ENCODE measurements at regions not wholly inside any gene's neighbourhood (a gene's known extent, or its start where the extent isn't known, plus 50 kb on each side); places are given as distances from the start of the nearest gene placed in this dataset.

DNA sequence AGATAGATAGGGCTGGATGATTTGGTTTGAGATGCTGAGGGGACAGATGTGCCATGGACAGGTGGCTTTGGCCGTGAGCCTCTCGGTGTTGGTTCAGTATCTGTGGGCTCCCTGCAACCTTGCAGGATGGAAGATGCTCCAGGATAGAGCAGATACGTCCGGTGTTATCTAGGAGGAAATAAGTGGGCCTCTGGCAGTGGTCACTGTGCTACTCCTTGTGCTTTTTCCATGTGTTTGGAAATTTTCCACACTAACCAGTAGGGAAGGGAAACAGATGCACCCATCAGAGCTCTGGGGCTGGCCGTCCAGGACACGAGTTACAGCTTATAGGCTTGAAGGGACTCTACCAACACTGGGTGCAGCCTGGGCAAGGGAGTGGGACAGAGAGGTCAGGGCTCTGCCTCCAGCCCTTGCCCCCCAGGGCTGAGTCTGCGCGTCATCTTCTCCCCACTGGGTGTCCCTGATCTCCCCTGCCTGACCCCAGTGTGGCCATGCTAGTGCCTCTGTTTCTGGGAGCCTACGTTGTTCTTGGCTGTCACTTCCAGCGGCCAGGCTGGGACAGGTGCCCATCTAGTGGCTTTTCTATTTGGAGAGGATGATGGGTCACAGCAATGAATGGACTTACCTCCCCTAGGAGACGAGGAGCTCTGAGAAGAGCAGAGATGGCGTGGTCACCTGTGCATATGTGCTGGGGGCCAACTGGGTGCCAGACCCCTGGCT, 166.9 kb downstream of the SEC14L1 start:
- H3K27ac ChIP-seq (ENCODE audit: low read depth, low read length): no peak overlapping the region
- peaks cover 0 to 17% (median 14%) of the 10 kb centered on the region in 5 donors for H3K4me1 ChIP-seq (ENCODE audit: control insufficient read depth in 5 of 5, insufficient read depth in 5 of 5, low read length in 5 of 5)
- peaks cover 0 to 4% (median 3%) of the 10 kb centered on the region in 5 donors for H3K27me3 ChIP-seq (ENCODE audit: control insufficient read depth in 5 of 5, insufficient read depth in 4 of 5, low read length in 5 of 5)
- no peaks in the 10 kb centered on the region for H3K9me3 ChIP-seq (ENCODE audit: control insufficient read depth in 5 of 5, low read length in 5 of 5)
- H3K4me3 ChIP-seq (ENCODE audit: low read depth in 1 of 5, low read length in 5 of 5): no peak overlapping the region
- no peak overlapping the region for H3K9ac ChIP-seq (ENCODE audit: low read length in 5 of 5)
- H3K36me3 ChIP-seq (ENCODE audit: control insufficient read depth in 5 of 5, insufficient read depth in 5 of 5, low read length in 5 of 5): no peaks in the 10 kb centered on the region

DNA sequence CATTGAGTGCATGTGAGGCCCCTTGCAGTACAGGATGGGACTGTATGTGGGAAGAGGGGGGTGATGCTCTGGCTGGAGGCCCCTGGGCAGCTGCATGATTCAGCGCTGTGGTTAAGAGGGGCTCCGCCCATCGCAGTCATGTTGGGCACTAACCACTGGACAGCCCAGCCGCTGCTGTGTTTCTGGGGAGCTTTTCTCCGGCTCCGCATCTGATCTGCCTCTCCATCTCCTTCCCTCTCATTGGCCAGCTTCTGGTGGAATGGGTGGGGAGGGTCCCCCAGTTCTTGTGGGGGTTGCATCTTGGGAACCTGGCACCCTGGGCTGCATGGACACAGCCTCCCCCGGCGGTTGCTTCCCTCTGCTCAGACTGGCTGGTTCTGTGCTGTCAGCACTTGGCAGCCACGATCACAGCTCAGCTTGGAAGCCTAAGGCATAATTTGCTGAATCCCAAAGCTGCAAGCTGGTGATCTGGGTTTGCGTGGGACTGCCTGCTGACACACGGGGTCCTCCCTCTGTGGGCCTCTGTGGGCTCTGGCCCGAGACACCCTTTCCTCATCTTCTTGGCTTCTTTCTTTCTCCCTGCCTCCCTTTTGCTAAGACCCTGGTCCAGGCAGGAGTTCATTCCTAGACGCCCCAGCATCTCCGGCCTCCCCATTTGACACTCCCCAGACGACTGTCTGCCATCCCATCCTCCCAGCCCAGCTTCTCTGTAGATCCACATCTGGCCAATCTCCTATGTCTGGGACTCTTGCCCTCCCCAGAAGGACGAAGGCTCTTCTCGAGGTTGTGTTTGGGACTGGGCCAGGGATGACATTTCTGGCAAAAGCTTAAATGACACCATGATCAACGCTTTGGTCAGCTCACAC, 168.3 kb downstream of the SEC14L1 start:
- H3K36me3 ChIP-seq (ENCODE audit: control insufficient read depth in 5 of 5, insufficient read depth in 5 of 5, low read length in 5 of 5): no peaks in the 10 kb centered on the region
- H3K9ac ChIP-seq (ENCODE audit: low read length in 5 of 5): no peak overlapping the region
- H3K27me3 ChIP-seq (ENCODE audit: control insufficient read depth in 5 of 5, insufficient read depth in 4 of 5, low read length in 5 of 5): peaks cover 0 to 4% (median 3%) of the 10 kb centered on the region in 5 donors
- peaks cover 0 to 29% (median 25%) of the 10 kb centered on the region in 5 donors for H3K4me1 ChIP-seq (ENCODE audit: control insufficient read depth in 5 of 5, insufficient read depth in 5 of 5, low read length in 5 of 5)
- H3K9me3 ChIP-seq (ENCODE audit: control insufficient read depth in 5 of 5, low read length in 5 of 5): no peaks in the 10 kb centered on the region
- H3K27ac ChIP-seq (ENCODE audit: low read depth, low read length): no peak overlapping the region
- no peak overlapping the region for H3K4me3 ChIP-seq (ENCODE audit: low read depth in 1 of 5, low read length in 5 of 5)

DNA sequence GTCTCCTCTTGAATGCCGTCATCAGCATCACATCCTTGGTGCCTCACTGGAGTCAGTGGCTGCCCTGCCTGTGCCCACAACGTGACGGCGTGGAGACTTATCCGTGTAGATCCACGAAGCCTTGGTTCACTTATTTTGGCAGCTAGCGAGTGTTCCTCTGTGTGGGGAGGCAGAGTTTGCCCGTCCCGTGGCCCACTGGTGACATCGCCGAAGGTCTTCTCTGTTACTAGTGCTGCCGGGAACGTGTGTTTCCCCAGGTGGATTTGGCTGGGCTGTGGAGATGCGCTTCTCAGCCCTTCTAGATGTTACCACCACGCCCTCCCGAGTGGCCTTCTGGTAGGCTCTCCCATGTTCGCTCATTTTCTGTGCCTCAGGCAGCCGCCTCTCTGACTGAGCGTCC, 169.6 kb downstream of the SEC14L1 start:
- no peak overlapping the region for H3K27ac ChIP-seq (ENCODE audit: low read depth, low read length)
- peaks cover 0 to 28% (median 24%) of the 10 kb centered on the region in 5 donors for H3K4me1 ChIP-seq (ENCODE audit: control insufficient read depth in 5 of 5, insufficient read depth in 5 of 5, low read length in 5 of 5)

DNA sequence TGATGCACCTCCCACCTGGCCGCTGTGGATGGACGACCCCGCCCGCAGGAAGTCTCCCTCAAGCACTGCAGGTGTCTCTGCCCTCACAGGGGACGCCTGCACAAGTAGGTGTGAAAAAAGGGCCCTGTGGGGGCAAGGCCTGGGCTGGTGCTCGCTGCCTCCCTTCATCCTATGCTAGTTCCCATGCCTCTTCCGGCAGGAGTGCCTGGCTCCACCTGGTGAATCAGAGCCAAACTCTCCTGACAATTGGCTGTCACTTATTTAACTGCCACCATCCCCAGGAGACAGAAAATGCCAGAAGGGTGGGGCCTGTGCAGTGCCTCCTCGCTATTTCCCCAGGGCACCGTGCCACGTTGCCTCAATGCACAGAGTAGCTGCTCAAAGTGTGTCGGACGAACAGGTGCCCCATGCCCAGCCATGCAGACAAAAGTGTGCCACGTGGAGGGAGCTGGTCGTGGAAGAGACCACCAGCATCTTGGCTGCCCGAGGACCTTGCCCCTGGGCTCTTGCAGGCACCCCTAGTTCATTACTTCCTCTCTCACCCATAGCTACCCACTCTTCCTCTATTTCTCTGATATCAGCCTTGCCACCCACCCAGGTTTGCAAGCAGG, 170.7 kb downstream of the SEC14L1 start:
- no peaks in the 10 kb centered on the region for H3K9me3 ChIP-seq (ENCODE audit: control insufficient read depth in 5 of 5, low read length in 5 of 5)
- peaks cover 0 to 4% (median 0%) of the 10 kb centered on the region in 5 donors for H3K27me3 ChIP-seq (ENCODE audit: control insufficient read depth in 5 of 5, insufficient read depth in 4 of 5, low read length in 5 of 5)
- H3K36me3 ChIP-seq (ENCODE audit: control insufficient read depth in 5 of 5, insufficient read depth in 5 of 5, low read length in 5 of 5): no peaks in the 10 kb centered on the region
- peaks cover 0 to 39% (median 33%) of the 10 kb centered on the region in 5 donors for H3K4me1 ChIP-seq (ENCODE audit: control insufficient read depth in 5 of 5, insufficient read depth in 5 of 5, low read length in 5 of 5)
- H3K9ac ChIP-seq (ENCODE audit: low read length in 5 of 5): no peak overlapping the region
- H3K4me3 ChIP-seq (ENCODE audit: low read depth in 1 of 5, low read length in 5 of 5): no peak overlapping the region
- no peak overlapping the region for H3K27ac ChIP-seq (ENCODE audit: low read depth, low read length)

More for the DNA sequence above, 169.6 kb downstream of the SEC14L1 start:
- no peak overlapping the region for H3K4me3 ChIP-seq (ENCODE audit: low read depth in 1 of 5, low read length in 5 of 5)
- peaks cover 0 to 4% (median 3%) of the 10 kb centered on the region in 5 donors for H3K27me3 ChIP-seq (ENCODE audit: control insufficient read depth in 5 of 5, insufficient read depth in 4 of 5, low read length in 5 of 5)
- no peaks in the 10 kb centered on the region for H3K36me3 ChIP-seq (ENCODE audit: control insufficient read depth in 5 of 5, insufficient read depth in 5 of 5, low read length in 5 of 5)
- H3K9ac ChIP-seq (ENCODE audit: low read length in 5 of 5): no peak overlapping the region
- H3K9me3 ChIP-seq (ENCODE audit: control insufficient read depth in 5 of 5, low read length in 5 of 5): no peaks in the 10 kb centered on the region

DNA sequence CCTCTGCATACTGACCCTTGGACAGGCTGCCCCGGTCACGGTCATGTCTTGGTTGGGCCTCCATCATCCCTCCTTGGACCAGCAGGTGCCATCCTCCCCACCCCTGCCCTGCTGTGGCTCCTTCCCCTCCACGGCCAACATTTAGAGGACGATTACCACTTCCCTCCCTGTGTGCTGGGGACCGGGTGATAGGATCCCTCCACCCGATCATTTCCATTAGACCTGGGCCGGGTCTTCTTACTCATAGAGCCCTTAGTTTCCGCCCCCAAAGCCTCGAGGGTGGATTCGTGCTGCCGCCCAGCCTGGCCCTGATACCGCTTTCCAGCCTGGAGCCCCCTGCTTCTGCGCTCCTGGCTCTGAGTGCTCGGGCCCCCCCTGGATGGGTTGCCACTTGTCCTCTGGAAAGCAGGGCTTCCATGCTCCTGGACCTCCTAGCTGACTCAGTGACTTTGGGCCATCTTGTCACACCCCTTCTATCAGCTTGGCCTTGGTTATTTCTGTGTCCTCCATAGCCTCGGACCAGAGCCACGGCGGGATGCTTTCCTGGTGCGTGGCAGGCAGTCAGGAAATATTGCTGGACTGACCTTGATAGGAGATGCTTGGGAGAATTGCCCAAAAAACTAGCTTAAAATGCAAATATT, 171.4 kb downstream of the SEC14L1 start:
- Histone ChIP-seq H3K9ac (ENCODE audit: low read length in 5 of 5) (no peak overlapping the region), H3K27ac (ENCODE audit: low read depth, low read length) (no peak overlapping the region), H3K9me3 (ENCODE audit: control insufficient read depth in 5 of 5, low read length in 5 of 5) (no peaks in the 10 kb centered on the region), H3K27me3 (ENCODE audit: control insufficient read depth in 5 of 5, insufficient read depth in 4 of 5, low read length in 5 of 5) (peaks cover 0 to 3% (median 0%) of the 10 kb centered on the region in 5 donors), H3K4me1 (ENCODE audit: control insufficient read depth in 5 of 5, insufficient read depth in 5 of 5, low read length in 5 of 5) (peaks cover 0 to 40% (median 34%) of the 10 kb centered on the region in 5 donors), H3K4me3 (ENCODE audit: low read depth in 1 of 5, low read length in 5 of 5) (no peak overlapping the region), H3K36me3 (ENCODE audit: control insufficient read depth in 5 of 5, insufficient read depth in 5 of 5, low read length in 5 of 5) (no peaks in the 10 kb centered on the region)

- Histone ChIP-seq H3K27me3 (ENCODE audit: control insufficient read depth in 5 of 5, insufficient read depth in 4 of 5, low read length in 5 of 5) (peaks cover 0 to 3% (median 0%) of the 10 kb centered on the region in 5 donors), H3K9ac (ENCODE audit: low read length in 5 of 5) (peak overlapping the region in 1 of 5 donors; percentile 17), H3K36me3 (ENCODE audit: control insufficient read depth in 5 of 5, insufficient read depth in 5 of 5, low read length in 5 of 5) (no peaks in the 10 kb centered on the region), H3K4me1 (ENCODE audit: control insufficient read depth in 5 of 5, insufficient read depth in 5 of 5, low read length in 5 of 5) (peaks cover 0 to 40% (median 34%) of the 10 kb centered on the region in 5 donors), H3K9me3 (ENCODE audit: control insufficient read depth in 5 of 5, low read length in 5 of 5) (no peaks in the 10 kb centered on the region), H3K4me3 (ENCODE audit: low read depth in 1 of 5, low read length in 5 of 5) (peak overlapping the region in 2 of 5 donors; percentile 13 to 27), H3K27ac (ENCODE audit: low read depth, low read length) (peak overlapping the region; percentile 54)
These were observed 172.2 kb downstream of the SEC14L1 start for GRCh38 chr17:77312786-77313599.

- peak overlapping the region in 1 of 5 donors; percentile 17 for H3K9ac ChIP-seq (ENCODE audit: low read length in 5 of 5)
- H3K27ac ChIP-seq (ENCODE audit: low read depth, low read length): peak overlapping the region; percentile 54
These were observed 173.1 kb downstream of the SEC14L1 start for GRCh38 chr17:77313831-77314230.

DNA sequence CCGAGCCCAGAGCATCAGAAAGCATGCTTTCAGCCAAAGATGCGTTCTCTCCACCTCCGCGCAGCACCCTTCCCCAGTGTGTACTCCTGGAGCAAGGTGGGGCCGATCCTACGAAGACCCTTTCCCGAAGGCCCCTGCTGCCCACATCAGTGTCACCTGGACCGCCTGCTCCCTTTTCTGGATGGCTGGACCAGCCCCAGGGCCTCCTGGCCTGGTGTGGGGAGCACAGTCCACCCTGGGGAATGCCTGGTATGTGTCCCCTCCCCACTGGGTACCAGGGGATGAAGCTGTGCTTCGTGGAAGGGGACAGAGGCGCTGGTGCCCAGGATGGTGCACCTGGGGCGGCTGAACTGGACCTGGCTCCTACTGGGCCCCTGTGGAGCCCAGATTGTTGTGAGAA, 173.8 kb downstream of the SEC14L1 start:
- Histone ChIP-seq H3K9me3 (ENCODE audit: control insufficient read depth in 5 of 5, low read length in 5 of 5) (no peaks in the 10 kb centered on the region), H3K36me3 (ENCODE audit: control insufficient read depth in 5 of 5, insufficient read depth in 5 of 5, low read length in 5 of 5) (no peaks in the 10 kb centered on the region), H3K4me3 (ENCODE audit: low read depth in 1 of 5, low read length in 5 of 5) (no peak overlapping the region), H3K4me1 (ENCODE audit: control insufficient read depth in 5 of 5, insufficient read depth in 5 of 5, low read length in 5 of 5) (peaks cover 10 to 43% (median 35%) of the 10 kb centered on the region in 5 donors), H3K27me3 (ENCODE audit: control insufficient read depth in 5 of 5, insufficient read depth in 4 of 5, low read length in 5 of 5) (no peaks in the 10 kb centered on the region), H3K27ac (ENCODE audit: low read depth, low read length) (no peak overlapping the region), H3K9ac (ENCODE audit: low read length in 5 of 5) (no peak overlapping the region)

More at GRCh38 chr17:77313831-77314230, 173.1 kb downstream of the SEC14L1 start:
- no peak overlapping the region for H3K4me3 ChIP-seq (ENCODE audit: low read depth in 1 of 5, low read length in 5 of 5)
- no peaks in the 10 kb centered on the region for H3K36me3 ChIP-seq (ENCODE audit: control insufficient read depth in 5 of 5, insufficient read depth in 5 of 5, low read length in 5 of 5)
- H3K4me1 ChIP-seq (ENCODE audit: control insufficient read depth in 5 of 5, insufficient read depth in 5 of 5, low read length in 5 of 5): peaks cover 3 to 43% (median 39%) of the 10 kb centered on the region in 5 donors
- no peaks in the 10 kb centered on the region for H3K9me3 ChIP-seq (ENCODE audit: control insufficient read depth in 5 of 5, low read length in 5 of 5)
- H3K27me3 ChIP-seq (ENCODE audit: control insufficient read depth in 5 of 5, insufficient read depth in 4 of 5, low read length in 5 of 5): no peaks in the 10 kb centered on the region

DNA sequence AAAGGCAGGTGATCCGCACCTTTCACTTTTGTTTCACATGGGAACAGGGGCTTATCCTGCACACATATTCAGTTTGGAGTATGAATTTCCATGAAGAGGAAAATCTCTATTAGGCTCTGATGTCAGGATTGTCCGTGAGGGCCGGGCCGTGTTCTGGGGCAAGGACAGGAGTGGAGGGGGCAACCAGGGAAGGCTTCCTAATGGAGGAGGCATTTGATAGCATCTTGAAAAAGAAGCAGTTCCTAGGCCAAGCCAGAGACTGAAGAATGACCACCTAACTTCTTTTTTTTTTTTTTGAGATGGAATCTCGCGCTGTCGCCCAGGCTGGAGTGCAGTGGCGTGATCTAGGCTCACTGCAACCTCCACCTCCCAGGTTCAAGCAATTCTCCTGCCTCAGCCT, 174.2 kb downstream of the SEC14L1 start:
- H3K27ac ChIP-seq (ENCODE audit: low read depth, low read length): no peak overlapping the region
- H3K27me3 ChIP-seq (ENCODE audit: control insufficient read depth in 5 of 5, insufficient read depth in 4 of 5, low read length in 5 of 5): no peaks in the 10 kb centered on the region
- peaks cover 10 to 45% (median 36%) of the 10 kb centered on the region in 5 donors for H3K4me1 ChIP-seq (ENCODE audit: control insufficient read depth in 5 of 5, insufficient read depth in 5 of 5, low read length in 5 of 5)
- no peaks in the 10 kb centered on the region for H3K36me3 ChIP-seq (ENCODE audit: control insufficient read depth in 5 of 5, insufficient read depth in 5 of 5, low read length in 5 of 5)
- no peaks in the 10 kb centered on the region for H3K9me3 ChIP-seq (ENCODE audit: control insufficient read depth in 5 of 5, low read length in 5 of 5)
- H3K9ac ChIP-seq (ENCODE audit: low read length in 5 of 5): no peak overlapping the region
- H3K4me3 ChIP-seq (ENCODE audit: low read depth in 1 of 5, low read length in 5 of 5): no peak overlapping the region
